ENCODE measurements at regions not wholly inside any gene's neighbourhood (a gene's known extent, or its start where the extent isn't known, plus 50 kb on each side); places are given as distances from the start of the nearest gene placed in this dataset.

GRCh38 chr12:116650585-116651087 is 87.2 kb downstream of the SPRING1 start:
- no peak for DNase-seq

DNA sequence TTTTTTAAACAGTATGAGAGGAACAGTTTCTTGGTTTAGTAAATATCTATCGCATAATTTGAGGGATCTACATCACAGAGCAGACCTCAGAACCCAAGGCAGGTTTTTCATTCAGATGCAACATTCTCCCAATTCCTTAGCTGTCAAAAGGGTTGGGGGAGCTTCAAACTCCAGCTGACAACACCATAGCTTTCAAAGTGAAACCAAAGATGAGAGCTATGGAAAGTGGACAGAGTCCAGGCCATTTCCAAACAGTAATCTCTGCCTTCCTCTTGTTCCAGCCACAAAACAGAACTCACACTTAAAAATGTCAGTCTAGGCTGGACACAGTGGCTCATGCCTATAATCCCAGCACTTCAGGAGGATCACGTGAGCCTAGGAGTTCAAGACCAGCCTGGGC is 87.8 kb downstream of the SPRING1 start:
- DNase-seq = no peak

DNA sequence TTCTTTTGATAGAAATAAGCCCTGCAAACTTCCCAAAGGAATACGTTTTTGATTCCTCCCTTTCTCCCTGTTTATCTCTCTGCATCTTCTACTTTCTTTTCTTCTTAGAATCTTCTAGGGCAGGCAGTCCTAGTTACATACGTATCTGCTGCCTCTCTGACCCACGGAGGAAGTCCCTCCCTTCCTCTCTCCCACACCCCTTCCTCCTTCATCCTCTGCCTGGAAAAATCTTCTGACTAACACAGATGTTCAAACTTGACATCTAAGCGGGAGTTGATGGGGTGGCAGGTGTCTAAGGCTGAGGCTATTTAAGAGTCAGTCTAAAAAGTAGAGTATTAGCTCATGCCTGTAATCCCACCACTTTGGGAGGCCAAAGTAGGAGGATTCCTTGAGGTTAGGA is 88.6 kb downstream of the MAP1LC3B2 start:
- no peak for DNase-seq

- DNase-seq = no peak
Observed at GRCh38 chr12:116646901-116647300, 87.7 kb downstream of the MAP1LC3B2 start.

DNA sequence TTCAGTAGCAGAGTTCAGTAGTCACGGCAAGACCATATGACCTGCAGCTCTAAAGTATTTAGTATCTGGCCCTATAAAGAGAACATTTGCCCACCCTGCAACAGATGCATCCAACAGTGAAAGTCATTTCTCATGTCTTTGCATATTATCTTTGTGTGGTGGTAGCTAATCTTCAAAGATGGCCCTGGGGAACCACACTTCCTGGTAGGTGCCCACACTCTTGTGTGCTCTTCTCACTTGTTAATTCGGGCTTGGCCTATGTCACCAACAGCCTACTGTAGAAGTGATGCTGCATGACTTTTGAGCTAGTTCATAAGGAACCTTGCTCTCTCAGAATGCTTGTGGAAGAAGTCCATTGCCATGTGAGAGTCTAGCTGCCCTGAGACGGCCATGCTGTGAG is 85.6 kb downstream of the MAP1LC3B2 start:
- no peak for DNase-seq

DNA sequence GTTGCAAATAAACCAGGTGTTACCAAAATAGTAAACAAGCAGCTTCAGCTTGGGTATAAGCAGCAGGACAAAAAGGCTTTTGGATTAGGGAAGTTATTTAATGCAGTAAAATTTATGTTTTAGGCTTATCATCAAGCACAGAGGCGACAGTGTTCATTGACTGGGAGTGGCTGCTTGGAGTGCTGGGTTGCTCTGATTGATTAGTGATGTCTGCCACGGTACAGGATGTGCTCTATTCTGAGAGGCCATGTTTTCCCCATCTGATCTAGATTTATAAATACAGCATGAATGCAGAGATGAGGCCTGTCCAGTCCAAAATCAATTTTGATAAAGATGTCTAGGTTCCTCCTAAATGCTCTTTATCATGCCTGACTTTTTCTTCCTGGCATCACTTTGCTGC is 83.5 kb downstream of the MAP1LC3B2 start:
- no peak for DNase-seq

DNA sequence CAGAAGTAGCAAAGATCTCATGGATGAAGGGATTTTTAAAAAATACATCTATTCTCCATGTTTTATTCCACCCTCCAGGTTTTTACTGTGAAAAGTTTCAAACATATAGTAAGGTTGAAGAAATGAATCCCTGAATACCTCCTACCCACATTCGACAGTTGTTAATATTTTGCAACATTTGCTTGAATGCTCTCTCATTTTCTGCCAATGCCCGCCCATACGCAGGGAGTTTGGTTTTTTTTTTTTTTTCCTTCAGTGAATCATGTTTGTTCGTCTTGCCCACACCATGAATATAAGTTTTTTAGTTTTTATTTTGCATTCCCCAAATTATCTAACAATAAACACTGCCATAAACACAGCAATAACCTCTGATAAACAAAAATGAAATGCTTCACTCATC is 82.9 kb downstream of the MAP1LC3B2 start:
- no peak for DNase-seq

DNA sequence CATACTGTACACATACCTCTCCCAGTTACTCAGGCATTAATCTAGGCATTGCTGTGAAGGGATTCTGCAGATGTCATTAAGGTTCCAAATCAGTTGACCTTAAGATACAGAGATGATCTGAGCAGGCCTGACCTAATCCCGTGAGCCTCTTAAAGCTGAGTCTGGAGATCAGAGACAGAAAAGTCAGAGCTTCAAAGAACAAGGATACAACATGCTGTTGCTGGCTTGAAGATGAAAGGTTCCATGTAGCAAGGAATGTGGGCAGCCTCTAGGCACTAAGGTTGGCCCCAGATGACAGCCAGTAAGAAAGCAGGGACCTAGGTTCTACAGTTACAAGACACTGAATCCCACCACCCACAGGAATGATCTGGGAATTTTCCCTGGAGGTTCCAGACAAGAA is 81.1 kb downstream of the MAP1LC3B2 start:
- no peak for DNase-seq

DNA sequence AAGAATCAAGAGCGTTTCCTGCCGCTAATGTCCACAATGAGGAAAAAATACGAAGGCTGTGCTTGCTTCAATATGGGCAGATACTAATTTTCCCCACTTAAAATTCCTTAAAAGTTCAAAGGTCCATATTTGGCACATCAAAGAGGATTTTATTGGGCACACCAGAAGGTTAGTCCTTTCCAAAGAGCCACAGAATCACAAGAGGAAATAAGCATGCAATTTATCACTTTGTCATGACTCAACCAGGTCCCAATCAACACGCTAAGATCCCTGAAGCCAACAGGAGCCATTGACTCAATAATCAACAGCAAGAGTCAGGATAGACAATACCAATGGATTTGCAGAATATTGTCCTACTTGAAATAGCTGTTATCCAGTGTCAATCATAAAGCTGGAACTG is 80.6 kb downstream of the MAP1LC3B2 start:
- DNase-seq = no peak

DNA sequence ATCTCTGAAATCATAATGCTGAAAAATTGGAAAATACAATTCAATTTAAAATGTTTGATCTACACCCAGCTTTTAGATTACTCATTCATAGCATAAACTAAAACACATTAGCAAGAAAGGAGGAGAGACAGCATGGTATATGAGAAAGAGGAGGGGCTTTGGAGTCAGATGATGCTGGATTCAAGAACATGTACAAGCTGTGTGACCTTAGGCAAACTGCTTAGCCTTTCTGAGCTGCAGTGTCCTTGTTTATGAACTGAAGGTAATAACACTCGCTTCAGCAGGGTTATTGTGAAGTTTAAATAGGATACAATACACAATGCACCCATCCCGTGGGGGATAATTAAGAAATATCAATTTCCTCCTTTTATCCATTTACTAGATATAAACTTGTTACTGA is 79.2 kb downstream of the MAP1LC3B2 start:
- no peak for DNase-seq

GRCh38 chr12:116637589-116638150 is 78.5 kb downstream of the MAP1LC3B2 start:
- DNase-seq = no peak

DNA sequence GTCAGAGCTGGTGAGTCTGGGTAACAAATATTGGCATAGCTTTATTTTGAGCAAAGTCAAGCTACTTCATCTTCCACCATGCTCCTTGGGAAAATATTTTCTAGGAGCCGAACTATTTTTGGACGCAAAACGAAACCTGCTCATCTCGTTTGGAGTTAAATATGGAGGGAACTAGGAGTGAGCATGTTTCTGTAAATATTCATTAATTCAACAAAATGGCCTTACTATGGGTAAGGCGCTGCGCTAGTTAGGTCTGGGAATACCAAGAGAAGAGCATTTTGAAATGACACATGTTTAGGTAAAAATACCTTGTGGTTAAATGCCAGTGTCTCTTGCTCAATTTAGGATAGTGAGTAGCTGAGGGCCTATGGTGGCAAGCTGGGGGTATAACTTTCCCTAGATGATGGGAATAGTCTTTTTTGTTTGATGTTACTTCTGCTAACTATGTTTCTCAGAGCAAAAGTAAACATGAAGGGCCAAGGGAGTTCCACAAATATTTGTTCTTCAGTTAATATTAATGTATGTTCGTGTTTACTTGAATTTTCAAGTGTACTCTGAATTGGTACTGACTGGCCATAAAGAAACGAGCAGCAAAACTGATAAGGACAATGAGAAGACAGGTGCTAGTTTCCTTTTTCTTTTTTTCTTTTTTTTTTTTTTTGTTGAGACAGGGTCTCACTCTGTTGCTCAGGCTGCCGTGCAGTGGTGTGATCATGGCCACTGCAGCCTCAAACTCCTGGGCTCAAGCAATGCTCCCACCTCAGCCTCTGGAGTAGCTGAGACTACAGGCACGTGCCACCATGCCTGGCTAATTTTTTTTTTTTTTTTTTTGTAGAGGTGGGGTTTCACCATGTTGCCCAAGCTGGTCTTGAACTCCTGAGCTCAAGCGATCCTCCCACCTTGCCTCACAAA is 77.7 kb downstream of the MAP1LC3B2 start:
- no peak for DNase-seq

GRCh38 chr12:116635487-116635886 is 76.3 kb downstream of the MAP1LC3B2 start:
- DNase-seq = no peak

DNA sequence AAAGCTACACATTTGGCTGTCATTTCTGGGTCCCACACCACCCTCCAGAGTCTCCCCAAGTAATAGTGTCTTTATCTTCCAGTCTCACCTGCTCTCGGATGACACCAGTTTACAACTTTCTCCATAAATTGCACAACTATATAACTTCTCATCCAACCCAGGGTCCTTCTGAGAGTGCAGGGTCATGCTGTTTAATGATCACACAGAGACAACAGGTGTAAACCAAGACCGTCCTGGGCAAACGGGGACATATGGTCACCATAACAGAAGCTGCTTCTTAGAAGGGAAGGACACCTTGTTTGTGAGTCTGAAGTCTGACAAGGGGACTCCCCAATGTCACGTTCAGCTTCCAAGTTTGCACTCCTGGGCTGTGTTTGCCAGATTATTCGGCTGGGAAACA is 74.3 kb downstream of the MAP1LC3B2 start:
- no peak for DNase-seq

DNA sequence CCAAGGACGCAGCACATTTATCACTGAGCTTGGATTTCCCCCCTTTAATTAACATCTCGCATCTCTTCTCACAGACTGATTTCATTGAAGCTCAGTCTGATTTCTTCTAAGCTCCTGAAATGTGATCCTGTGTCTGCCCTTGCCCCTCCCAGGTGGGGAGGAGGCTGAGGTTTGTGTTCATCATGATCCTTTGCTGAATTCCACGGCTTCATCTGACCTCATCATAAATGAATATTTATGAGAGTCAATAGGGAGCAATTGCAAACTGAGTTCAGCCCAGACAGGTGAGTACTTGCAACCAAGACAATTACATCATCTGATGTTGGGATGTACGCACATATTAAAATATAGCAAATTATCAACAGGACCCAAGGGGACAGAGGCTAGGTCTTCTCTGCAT is 72.4 kb downstream of the MAP1LC3B2 start:
- DNase-seq = no peak

GRCh38 chr12:116630762-116631161 is 71.6 kb downstream of the MAP1LC3B2 start:
- DNase-seq = no peak

GRCh38 chr12:116629480-116629879 is 70.3 kb downstream of the MAP1LC3B2 start:
- DNase-seq = no peak

- DNase-seq = no peak
Observed at GRCh38 chr12:116628989-116629388, 69.8 kb downstream of the MAP1LC3B2 start.

DNA sequence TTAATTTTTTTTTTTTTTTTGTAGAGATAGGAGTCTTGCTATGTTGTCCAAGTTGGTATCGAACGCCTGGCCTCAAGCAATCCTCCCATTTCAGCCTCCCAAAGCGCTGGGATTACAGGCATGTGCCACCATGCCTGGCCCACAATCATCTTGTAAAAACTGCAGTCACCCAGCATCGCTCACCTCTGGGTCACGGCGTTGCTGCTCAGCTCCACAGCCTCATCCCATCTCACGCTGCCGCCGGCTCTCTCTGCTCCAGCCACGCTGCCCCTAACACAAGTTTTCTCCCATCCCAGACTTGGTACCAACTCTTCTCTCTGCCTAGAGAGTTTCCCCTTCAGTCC is 69.2 kb downstream of the MAP1LC3B2 start:
- no peak for DNase-seq
